HG02623 (cell line): ENCODE measurements at regions not wholly inside any gene's neighbourhood (a gene's known extent, or its start where the extent isn't known, plus 50 kb on each side); places are given as distances from the start of the nearest gene placed in this dataset.

Experiments used
- ATAC-seq: cut with Tn5 transposase; IDR thresholded peaks from one replicate; pipeline ENCODE4 v1.9.1; 2021; ENCODE audit warnings: moderate library complexity; ENCODE audit not compliant: unreplicated experiment

DNA sequence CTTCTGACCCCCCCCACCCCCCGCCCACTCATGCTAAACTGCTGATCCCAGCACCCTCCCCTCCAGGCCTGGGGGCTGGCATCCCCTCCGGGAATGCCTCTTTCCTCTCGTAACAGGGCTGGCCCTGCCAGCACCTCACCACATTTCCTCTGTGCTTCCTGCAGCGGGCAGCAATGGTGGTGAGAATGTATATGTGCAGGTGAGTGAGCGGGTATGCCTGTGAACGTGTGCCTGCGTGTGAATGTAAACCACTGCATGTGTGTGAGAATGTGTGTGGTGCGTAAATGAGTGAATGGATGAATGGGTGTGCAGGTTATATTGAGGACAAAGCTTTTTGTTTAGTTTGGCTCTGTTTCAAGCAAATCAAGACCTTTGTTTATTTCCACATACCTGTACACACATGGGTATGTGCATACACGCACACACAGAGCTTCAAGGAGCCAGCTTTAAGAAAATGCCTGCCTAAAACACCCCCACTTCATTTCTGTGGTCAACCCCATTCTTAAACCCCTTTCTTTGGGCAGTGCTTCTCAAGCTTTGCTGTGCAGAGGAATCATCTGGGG lies 95.7 kb upstream of the SHB start:
- ATAC-seq = no peak

- ATAC-seq = no peak
Measured at GRCh38 chr9:38163518-38163917, 94.5 kb upstream of the SHB start.

DNA sequence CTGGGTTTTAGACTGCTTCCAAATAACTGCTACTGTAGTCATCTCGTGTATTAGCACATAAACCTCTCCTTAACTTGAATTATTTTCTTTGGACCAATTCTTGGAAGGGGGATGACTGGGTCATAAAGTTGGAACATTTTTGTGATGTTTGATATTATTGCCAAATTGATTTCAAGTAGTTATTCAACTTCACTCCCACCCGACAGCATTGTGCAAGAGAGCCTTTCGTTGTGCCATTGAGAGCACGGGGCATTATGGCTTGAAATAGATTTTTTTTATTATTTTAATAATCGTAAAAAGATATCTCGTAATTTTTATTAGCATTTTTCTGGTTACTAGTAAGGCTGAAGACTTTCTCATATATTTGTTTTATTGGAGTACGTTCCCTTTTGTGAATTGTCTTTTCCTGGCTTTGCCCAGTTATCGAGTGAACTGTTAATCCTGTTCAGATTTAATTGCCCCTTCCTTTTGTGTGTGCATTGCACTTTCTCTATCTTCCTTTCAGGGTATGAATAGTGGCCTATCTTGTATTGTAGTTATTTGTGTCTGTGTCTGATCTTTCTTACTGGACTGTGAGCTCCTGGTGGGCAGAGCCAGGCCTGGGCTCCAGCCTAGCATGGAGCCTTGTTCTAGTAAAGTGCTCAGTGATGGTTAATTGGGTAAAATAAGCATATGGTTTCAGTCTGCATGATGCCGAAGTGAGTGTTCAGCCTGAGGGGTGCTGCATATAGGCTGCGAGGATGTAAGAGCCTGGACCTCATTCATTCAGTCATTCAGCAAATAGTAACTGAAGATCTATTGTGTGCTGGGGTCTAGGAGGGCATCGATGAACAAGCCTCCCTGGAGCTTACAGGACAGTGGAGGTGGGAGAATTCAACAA lies 93.5 kb upstream of the SHB start:
- ATAC-seq = no peak

DNA sequence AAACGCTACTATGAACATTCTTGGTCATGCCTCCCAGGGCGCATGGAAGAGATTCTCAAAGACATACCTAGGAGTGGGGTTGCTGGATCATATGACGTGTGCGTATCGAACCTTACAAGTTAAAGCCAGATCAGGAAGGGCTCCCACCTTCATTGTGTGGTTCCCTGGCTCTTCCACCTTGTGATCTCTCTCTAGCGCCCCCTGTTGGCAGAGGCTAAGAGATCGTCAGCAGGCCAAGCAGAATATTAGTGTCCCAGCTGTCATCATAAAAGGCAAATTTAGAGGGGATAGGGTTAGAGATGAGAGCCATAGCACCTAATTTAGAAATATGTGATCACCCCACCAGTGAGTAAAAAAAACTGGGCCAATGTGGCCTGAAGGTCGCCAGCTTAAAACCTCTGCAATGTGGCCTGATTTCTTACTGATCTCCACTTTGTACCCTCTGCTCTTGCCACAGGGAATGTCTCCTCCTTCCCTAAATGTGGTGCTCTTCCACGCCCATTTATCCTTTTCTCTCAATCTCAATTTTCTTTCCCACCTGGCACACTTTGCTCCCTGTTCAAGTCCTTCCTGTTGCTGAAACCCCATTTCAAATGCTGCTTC lies 91.7 kb upstream of the SHB start:
- ATAC-seq = no peak

GRCh38 chr9:38159599-38159998 lies 90.6 kb upstream of the SHB start:
- ATAC-seq = no peak

DNA sequence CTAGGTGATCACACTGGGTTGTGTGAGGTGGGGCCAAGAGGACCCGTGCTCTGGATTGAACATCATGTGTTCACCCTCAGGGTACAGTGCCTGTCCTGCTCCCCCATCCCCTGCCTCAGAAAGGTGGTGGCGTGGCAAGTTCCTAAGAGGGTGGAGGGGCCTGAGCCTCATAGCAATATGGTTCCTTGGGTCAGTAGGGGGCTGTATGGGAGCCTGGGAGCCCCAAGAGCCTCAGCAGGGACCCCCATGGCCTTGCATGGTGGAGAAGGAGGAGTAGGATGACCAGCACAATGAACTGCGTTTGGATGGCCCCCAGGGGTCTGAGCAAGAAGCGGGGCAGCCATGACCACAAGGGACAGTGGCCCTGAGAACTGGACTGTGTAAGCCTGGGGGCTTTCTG lies 89.6 kb upstream of the SHB start:
- no peak for ATAC-seq

GRCh38 chr9:38157711-38158110 lies 88.7 kb upstream of the SHB start:
- no peak for ATAC-seq

DNA sequence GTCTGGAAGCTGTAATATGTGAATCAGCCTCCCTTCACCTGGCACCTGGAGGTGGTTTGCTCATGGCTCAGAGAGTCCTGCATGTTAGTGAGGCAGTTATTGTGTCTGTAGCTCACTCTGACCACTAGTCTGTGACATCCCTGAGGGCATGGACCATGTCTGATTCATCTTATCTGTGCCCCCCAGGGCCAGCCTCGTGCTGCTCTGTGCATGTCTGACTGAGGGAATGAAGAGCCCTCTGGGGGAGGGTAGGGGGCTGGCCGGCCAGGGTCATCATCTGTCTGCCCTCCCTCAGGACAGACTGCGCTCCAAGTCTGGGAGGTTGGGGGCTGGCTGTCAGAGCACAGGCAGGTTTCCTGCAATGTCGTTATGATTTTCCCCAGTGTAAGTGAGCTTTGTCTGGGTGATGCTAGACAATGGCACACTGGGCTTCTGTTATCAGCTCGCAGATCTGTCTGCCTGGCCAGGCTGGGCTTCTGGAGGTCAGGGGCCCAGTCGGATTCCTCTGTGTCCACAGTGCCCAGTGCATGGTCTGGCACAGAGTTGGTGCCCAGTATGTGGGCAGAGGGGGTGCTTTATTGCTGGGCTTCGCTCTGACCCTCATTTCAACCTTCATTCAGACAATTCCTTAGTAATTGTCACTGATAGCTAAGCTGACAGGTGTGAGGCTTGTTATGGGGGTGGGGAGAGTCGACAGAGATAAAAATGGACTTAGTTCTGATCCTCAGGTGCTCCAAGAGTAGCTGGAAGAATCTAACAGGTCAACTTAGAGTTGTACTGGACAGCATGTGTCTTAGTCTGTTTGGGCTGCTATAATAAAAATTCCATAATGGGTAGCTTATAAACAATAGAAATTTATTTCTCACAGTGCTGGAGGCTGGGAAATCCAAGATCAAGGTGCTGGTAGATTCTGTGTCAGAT lies 85.7 kb upstream of the SHB start:
- no peak for ATAC-seq

DNA sequence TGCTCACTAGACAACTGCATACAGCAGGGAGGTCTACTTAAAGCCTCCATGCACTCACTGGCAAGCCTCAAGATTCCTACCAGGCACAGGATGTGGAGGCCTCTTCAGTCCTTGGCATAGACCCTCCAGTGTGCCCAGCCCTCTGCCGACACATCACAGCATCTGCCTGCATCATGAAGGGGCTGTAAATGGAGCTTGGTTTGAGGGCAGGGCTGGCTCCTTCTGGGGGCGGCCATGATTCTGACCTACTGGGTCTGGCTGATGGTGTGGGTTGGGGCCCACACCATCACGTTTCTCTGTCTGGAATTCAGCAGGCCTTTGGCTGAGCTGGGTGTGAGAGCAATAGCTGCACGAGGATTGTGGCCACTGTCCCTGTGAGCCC lies 84.9 kb upstream of the SHB start:
- ATAC-seq = no peak

GRCh38 chr9:38153152-38153909 lies 84.3 kb upstream of the SHB start:
- ATAC-seq = no peak

DNA sequence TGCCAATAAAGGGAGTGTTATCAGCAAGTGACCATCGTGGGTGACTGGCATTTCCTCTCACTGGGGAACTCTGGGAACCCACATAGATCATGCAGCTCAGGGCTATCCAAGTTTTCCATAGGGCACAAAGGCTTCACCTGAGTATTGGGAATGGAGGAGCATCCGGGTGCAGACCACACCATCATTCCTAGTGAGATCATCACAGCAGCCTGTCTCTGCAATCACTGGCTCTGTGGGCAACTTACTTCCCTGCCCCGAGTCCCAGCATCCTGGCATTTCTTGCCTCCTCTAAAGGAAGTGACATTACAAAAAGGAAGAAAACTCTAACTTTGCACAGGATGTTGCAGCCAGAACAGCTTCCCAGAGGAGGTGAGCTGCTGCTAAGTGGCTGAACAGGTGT lies 80.6 kb upstream of the SHB start:
- ATAC-seq = no peak

GRCh38 chr9:38146844-38147243 lies 77.8 kb upstream of the SHB start:
- ATAC-seq = no peak

DNA sequence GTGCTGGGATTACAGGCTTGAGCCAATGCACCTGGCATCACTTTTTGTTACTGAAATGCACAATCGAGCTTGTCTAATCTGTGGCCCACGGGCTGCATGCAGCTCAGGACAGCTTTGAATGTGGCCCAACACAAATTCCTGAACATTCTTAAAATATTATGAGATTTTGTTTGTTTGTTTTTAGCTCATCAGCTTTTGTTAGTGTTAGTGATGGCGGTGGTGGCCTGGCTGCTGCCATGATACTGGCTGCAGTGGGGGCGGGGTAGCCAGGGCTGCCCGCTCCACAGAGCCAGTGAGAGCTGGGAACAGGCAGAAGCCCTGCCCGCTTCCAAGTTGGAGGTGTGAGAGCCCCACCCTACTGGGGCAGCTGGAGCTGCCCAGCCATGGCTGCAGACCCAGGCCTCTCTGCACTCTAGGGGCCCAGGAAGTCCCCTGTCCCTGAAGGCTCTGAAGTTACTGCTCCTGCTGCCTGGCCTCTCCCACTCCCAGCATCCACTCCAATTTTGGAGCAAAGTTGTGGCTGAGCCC lies 76.6 kb upstream of the SHB start:
- no peak for ATAC-seq

GRCh38 chr9:38144421-38144820 lies 75.4 kb upstream of the SHB start:
- ATAC-seq = no peak

DNA sequence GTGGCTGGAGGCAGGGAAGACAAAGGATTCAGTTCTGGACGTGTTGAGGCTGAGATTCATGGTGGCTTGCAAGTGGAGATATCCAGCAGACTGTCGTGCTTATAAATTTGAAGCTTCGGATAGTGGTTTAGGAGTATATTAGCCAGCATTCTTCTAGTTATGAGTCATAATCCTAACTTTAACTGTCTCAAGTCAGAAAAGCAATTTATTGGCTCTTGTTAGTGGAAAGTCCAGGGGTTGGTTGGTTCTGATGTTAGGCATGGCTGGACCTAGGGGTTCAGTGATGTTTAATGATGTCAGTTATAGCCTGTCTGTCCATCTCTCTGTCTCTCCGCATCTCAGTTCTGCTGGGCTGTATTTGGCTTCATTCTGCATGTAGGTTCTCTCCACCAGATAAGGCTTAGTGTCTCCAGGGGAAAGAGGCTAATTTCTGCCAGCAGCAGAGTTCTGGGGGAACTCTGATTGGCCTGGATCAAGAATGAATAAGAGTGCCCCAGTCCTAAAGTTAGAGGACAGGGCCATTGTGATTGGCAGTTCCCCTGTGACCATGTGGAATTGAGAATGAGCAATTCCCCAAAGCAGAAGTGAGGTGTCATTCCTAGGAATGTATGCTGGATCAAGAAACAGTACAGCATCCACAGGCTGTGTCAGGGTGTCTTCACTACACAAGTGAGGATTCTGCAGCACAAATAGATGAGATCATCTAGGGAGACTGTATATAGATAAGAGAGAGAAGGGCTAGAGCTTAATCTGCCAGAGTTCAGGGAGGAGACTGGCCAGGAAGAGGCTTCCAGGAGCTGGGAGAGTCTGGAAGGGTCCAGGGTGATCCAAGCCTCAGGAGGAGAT lies 72.9 kb upstream of the SHB start:
- no peak for ATAC-seq

DNA sequence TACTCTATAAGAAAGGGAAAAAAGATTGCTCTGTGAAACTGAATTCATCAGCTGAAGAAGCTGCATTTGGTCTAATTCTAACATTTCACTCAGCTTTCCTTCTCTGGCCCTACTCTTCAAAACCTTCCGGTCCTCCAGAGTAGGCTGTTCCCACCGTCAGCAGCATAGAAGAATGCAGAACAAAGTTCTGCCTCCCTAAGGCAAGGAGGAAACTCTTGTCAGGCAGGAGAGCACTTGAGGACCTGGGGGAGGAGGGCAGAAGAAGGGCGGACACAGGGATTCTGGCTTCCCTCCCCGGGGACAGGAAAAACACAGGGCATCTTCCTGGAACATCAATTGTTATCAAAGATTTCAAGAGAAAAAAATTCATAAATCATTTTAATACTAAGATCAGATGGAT lies 69.2 kb upstream of the SHB start:
- ATAC-seq = no peak

GRCh38 chr9:38137342-38137741 lies 68.3 kb upstream of the SHB start:
- no peak for ATAC-seq

GRCh38 chr9:38136386-38136785 lies 67.4 kb upstream of the SHB start:
- ATAC-seq = no peak

DNA sequence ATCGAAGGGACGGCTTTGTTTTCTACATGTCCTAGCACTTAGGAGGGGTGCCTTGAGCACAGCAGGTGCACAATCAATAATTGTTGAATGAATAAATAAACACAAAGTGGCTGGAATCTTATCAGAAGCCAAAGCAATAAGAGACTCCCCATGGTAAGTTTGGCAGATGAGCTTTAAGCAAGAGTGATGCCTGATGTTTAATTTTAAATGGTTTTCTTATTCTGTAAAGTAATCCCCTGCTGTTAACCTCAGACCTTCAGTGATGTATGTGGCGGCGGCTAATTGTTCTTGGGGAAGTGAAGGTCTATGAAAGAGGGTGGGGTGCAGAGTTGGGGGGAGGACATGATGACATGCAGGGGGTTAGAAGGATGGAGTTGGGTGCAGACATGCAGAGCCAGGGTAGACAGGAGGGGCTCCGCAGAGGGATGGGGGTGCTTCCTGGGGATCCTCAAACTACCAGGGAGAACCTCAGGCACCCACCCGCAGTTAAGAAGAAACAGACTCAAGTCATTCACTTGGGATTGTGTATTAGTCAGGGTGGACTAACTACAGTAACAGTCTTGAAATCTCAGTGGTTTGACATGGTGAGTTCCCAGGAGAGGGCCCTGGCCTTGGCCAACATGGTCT lies 65.7 kb upstream of the SHB start:
- no peak for ATAC-seq
